ENCODE measurements at regions not wholly inside any gene's neighbourhood (a gene's known extent, or its start where the extent isn't known, plus 50 kb on each side); places are given as distances from the start of the nearest gene placed in this dataset.

- no peak for DNase-seq
Measured at GRCh38 chr5:57332361-57332760, 150.2 kb downstream of the ACTBL2 start.

GRCh38 chr5:57327561-57328367 lies 153.9 kb downstream of the GPBP1 start:
- no peak for DNase-seq

GRCh38 chr5:57325678-57326397 lies 152.0 kb downstream of the GPBP1 start:
- DNase-seq: no peak

GRCh38 chr5:57324861-57325260 lies 151.0 kb downstream of the GPBP1 start:
- no peak for DNase-seq

GRCh38 chr5:57324181-57324580 lies 150.3 kb downstream of the GPBP1 start:
- no peak for DNase-seq

GRCh38 chr5:57320582-57320981 lies 146.7 kb downstream of the GPBP1 start:
- DNase-seq: no peak

GRCh38 chr5:57319628-57320027 lies 145.8 kb downstream of the GPBP1 start:
- DNase-seq: no peak

GRCh38 chr5:57318251-57318650 lies 144.4 kb downstream of the GPBP1 start:
- DNase-seq: no peak

GRCh38 chr5:57317341-57317740 lies 143.5 kb downstream of the GPBP1 start:
- no peak for DNase-seq

- no peak for DNase-seq
Measured at GRCh38 chr5:57316798-57317327, 143.0 kb downstream of the GPBP1 start.

GRCh38 chr5:57315941-57316340 lies 142.1 kb downstream of the GPBP1 start:
- no peak for DNase-seq

Measured in AML-193 (cell line).